ENCODE measurements at regions not wholly inside any gene's neighbourhood (a gene's known extent, or its start where the extent isn't known, plus 50 kb on each side); places are given as distances from the start of the nearest gene placed in this dataset.

DNA sequence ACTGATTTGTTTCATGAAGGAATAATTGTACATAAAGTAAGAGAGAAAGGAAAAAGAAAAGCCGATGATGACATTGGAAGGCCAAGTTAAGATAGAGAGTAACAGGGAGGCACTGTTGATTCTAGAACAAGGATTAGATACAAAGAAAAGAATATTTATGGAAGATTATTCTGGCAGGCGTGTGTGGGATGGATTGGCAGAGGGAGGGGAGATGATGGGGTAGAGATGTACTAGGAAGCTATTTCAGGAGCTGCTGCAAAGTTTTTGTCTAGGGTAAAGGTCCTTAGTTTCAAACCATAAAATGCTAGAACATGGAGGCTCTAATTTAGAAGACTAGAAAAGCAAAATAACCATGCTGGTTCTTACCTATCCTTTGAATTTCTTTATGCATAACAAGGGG lies 280.0 kb upstream of the LRRN1 start:
- TF ChIP-seq EZH2 (IDR thresholded peaks at IDR 0.05; ENCODE audit: borderline replicate concordance, insufficient read depth, low read depth, low read length, poor library complexity, severe bottlenecking), result no peak
- TF ChIP-seq, protein P1, sequence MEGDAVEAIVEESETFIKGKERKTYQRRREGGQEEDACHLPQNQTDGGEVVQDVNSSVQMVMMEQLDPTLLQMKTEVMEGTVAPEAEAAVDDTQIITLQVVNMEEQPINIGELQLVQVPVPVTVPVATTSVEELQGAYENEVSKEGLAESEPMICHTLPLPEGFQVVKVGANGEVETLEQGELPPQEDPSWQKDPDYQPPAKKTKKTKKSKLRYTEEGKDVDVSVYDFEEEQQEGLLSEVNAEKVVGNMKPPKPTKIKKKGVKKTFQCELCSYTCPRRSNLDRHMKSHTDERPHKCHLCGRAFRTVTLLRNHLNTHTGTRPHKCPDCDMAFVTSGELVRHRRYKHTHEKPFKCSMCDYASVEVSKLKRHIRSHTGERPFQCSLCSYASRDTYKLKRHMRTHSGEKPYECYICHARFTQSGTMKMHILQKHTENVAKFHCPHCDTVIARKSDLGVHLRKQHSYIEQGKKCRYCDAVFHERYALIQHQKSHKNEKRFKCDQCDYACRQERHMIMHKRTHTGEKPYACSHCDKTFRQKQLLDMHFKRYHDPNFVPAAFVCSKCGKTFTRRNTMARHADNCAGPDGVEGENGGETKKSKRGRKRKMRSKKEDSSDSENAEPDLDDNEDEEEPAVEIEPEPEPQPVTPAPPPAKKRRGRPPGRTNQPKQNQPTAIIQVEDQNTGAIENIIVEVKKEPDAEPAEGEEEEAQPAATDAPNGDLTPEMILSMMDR (IDR thresholded peaks at IDR 0.05), result no peak
- no peak for DNase-seq

DNA sequence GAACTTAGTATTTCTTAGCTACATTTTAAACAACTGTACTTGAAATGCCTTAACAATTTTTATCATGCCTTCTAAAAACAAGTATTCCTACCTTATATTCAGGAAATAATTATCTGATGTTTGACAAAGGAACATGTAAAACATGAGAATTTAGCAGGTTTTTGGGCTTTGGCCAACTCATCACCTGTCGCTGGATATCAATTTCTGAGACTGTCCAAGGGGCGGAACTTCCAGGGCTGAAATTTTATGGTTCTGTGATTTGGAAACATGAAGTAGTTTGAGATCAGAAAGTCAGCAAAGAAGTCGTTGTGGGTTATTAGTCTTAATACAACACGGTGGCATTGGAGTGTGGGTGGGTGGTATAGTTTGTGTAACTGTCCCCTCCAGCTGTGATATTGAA lies 282.2 kb upstream of the LRRN1 start:
- no peaks in the 10 kb centered on the region for H3K79me2 ChIP-seq (ENCODE audit: control insufficient read depth, insufficient read depth, low read length)
- ATAC-seq (ENCODE audit: low read depth) (no peak), DNase-seq (no peak)
- H2AFZ ChIP-seq (ENCODE audit: insufficient read depth, low read depth, low read length, poor library complexity, severe bottlenecking), result no peak overlapping the region
- H3K27me3 ChIP-seq (replicated peaks in 1 of 4; ENCODE audit: control extremely low read depth in 1 of 4, control insufficient read depth in 3 of 4, insufficient read depth in 4 of 4, low read length in 3 of 4), result no peaks in the 10 kb centered on the region
- no peaks in the 10 kb centered on the region for H3K4me1 ChIP-seq (ENCODE audit: control insufficient read depth in 2 of 2, insufficient read depth in 2 of 2, low read length in 2 of 2)
- POLR2A ChIA-PET, result no interaction called here
- TF ChIP-seq EZH2 (IDR thresholded peaks at IDR 0.05; ENCODE audit: borderline replicate concordance, insufficient read depth, low read depth, low read length, poor library complexity, severe bottlenecking), result no peak
- TF ChIP-seq, protein P1 (IDR thresholded peaks at IDR 0.05), result no peak
- no peaks in the 10 kb centered on the region for H3K36me3 ChIP-seq (replicated peaks in 1 of 2; ENCODE audit: control extremely low read depth in 1 of 2, control insufficient read depth in 1 of 2, extremely low read depth in 1 of 2, insufficient read depth in 2 of 2, low read length in 1 of 2)
- H3K9ac ChIP-seq (ENCODE audit: low read length), result no peak overlapping the region
- no peaks in the 10 kb centered on the region for H3K9me3 ChIP-seq (ENCODE audit: control extremely low read depth in 1 of 3, control insufficient read depth in 2 of 3, insufficient read depth in 1 of 3, low read length in 2 of 3)
- CTCF ChIA-PET, result no interaction called here
- WGBS (ENCODE audit: insufficient coverage), result 88% methylated on average over 4 of the region's 4 CpGs
- no peak overlapping the region for H3K27ac ChIP-seq (ENCODE audit: low read length in 2 of 2)
- H3K4me2 ChIP-seq (replicated peaks; ENCODE audit: low read depth, low read length, poor library complexity, severe bottlenecking), result no peak overlapping the region
- Mint-ChIP-seq H3K9me3 (ENCODE audit: insufficient read depth) (no peaks in the 10 kb centered on the region), H3K27me3 (no peaks in the 10 kb centered on the region), H3K4me1 (no peaks in the 10 kb centered on the region), H3K4me3 (no peak overlapping the region), H3K27ac (no peak overlapping the region)
- intact Hi-C loops (cut with micrococcal nuclease), result no loop called here
- H3K4me3 ChIP-seq (ENCODE audit: control extremely low read depth in 1 of 5, extremely low read depth in 1 of 5, insufficient read depth in 1 of 5, low read depth in 2 of 5, low read length in 4 of 5), result no peak overlapping the region
- no peaks in the 10 kb centered on the region for H4K20me1 ChIP-seq (ENCODE audit: control insufficient read depth, insufficient read depth, low read length, poor library complexity, severe bottlenecking)

More for the DNA sequence above, 280.0 kb upstream of the LRRN1 start:
- no peak overlapping the region for H3K9ac ChIP-seq (ENCODE audit: low read length)
- Mint-ChIP-seq H3K9me3 (ENCODE audit: insufficient read depth) (no peaks in the 10 kb centered on the region), H3K4me3 (no peak overlapping the region), H3K27ac (no peak overlapping the region), H3K4me1 (no peaks in the 10 kb centered on the region), H3K27me3 (no peaks in the 10 kb centered on the region)
- intact Hi-C loops (cut with micrococcal nuclease), result no loop called here
- ChIA-PET CTCF (no interaction called here), POLR2A (no interaction called here)
- H3K9me3 ChIP-seq (ENCODE audit: control extremely low read depth in 1 of 3, control insufficient read depth in 2 of 3, insufficient read depth in 1 of 3, low read length in 2 of 3), result no peaks in the 10 kb centered on the region
- H3K27ac ChIP-seq (ENCODE audit: low read length in 2 of 2), result no peak overlapping the region
- ATAC-seq (ENCODE audit: low read depth), result no peak
- no peaks in the 10 kb centered on the region for H3K36me3 ChIP-seq (replicated peaks in 1 of 2; ENCODE audit: control extremely low read depth in 1 of 2, control insufficient read depth in 1 of 2, extremely low read depth in 1 of 2, insufficient read depth in 2 of 2, low read length in 1 of 2)
- WGBS (ENCODE audit: insufficient coverage), result 94% methylated on average over 2 of the region's 2 CpGs
- no peak overlapping the region for H3K4me3 ChIP-seq (ENCODE audit: control extremely low read depth in 1 of 5, extremely low read depth in 1 of 5, insufficient read depth in 1 of 5, low read depth in 2 of 5, low read length in 4 of 5)
- H3K4me1 ChIP-seq (ENCODE audit: control insufficient read depth in 2 of 2, insufficient read depth in 2 of 2, low read length in 2 of 2), result no peaks in the 10 kb centered on the region
- no peaks in the 10 kb centered on the region for H3K27me3 ChIP-seq (replicated peaks in 1 of 4; ENCODE audit: control extremely low read depth in 1 of 4, control insufficient read depth in 3 of 4, insufficient read depth in 4 of 4, low read length in 3 of 4)
- H2AFZ ChIP-seq (ENCODE audit: insufficient read depth, low read depth, low read length, poor library complexity, severe bottlenecking), result no peak overlapping the region
- no peaks in the 10 kb centered on the region for H4K20me1 ChIP-seq (ENCODE audit: control insufficient read depth, insufficient read depth, low read length, poor library complexity, severe bottlenecking)
- no peaks in the 10 kb centered on the region for H3K79me2 ChIP-seq (ENCODE audit: control insufficient read depth, insufficient read depth, low read length)
- H3K4me2 ChIP-seq (replicated peaks; ENCODE audit: low read depth, low read length, poor library complexity, severe bottlenecking), result no peak overlapping the region

Measured in B cell (primary cell).